Hepatic stellate cell (primary cell): ENCODE measurements at regions not wholly inside any gene's neighbourhood (a gene's known extent, or its start where the extent isn't known, plus 50 kb on each side); places are given as distances from the start of the nearest gene placed in this dataset.
A peak's percentile ranks its signal among the peaks of the same experiment; 100 is the strongest.

ENCODE experiments used
- DNase-seq: peaks from one replicate; pipeline ENCODE4 v3.0.0; 2011; ENCODE audit warnings: low spot score

- DNase-seq, result no peak
Measured at GRCh38 chr2:145015561-145015960, 495.6 kb upstream of the ZEB2 start.

GRCh38 chr2:145012806-145013205 is 492.9 kb upstream of the ZEB2 start:
- DNase-seq, result no peak

GRCh38 chr2:145012214-145012670 is 492.3 kb upstream of the ZEB2 start:
- DNase-seq, result no peak

GRCh38 chr2:145010635-145011034 is 490.7 kb upstream of the ZEB2 start:
- DNase-seq, result no peak

GRCh38 chr2:145007960-145008263 is 488.0 kb upstream of the ZEB2 start:
- no peak for DNase-seq

- peak; percentile 46 for DNase-seq
Measured at GRCh38 chr2:145007093-145007959, 487.4 kb upstream of the ZEB2 start.

GRCh38 chr2:145002624-145003023 is 482.7 kb upstream of the ZEB2 start:
- no peak for DNase-seq

GRCh38 chr2:145000376-145000775 is 480.5 kb upstream of the ZEB2 start:
- DNase-seq, result no peak

- no peak for DNase-seq
Measured at GRCh38 chr2:144999936-145000335, 480.0 kb upstream of the ZEB2 start.

- DNase-seq, result no peak
Measured at GRCh38 chr2:144999071-144999875, 479.4 kb upstream of the ZEB2 start.

- DNase-seq, result no peak
Measured at GRCh38 chr2:144998435-144998834, 478.5 kb upstream of the ZEB2 start.

- DNase-seq, result peak; percentile 7
Measured at GRCh38 chr2:144996225-144996795, 476.4 kb upstream of the ZEB2 start.

GRCh38 chr2:144995482-144995881 is 475.6 kb upstream of the ZEB2 start:
- no peak for DNase-seq

- no peak for DNase-seq
Measured at GRCh38 chr2:144990661-144991060, 470.7 kb upstream of the ZEB2 start.

GRCh38 chr2:144989579-144990270 is 469.8 kb upstream of the ZEB2 start:
- DNase-seq, result no peak

GRCh38 chr2:144988591-144988990 is 468.7 kb upstream of the ZEB2 start:
- DNase-seq, result no peak

- DNase-seq, result no peak
Measured at GRCh38 chr2:144986691-144987090, 466.8 kb upstream of the ZEB2 start.

- DNase-seq, result no peak
Measured at GRCh38 chr2:144984038-144984437, 464.1 kb upstream of the ZEB2 start.

GRCh38 chr2:144983107-144983506 is 463.2 kb upstream of the ZEB2 start:
- DNase-seq, result no peak

- no peak for DNase-seq
Measured at GRCh38 chr2:144982481-144982880, 462.6 kb upstream of the ZEB2 start.

- DNase-seq, result no peak
Measured at GRCh38 chr2:144975881-144976280, 456.0 kb upstream of the ZEB2 start.

- no peak for DNase-seq
Measured at GRCh38 chr2:144972676-144973075, 452.8 kb upstream of the ZEB2 start.
